ENCODE measurements at regions not wholly inside any gene's neighbourhood (a gene's known extent, or its start where the extent isn't known, plus 50 kb on each side); places are given as distances from the start of the nearest gene placed in this dataset.

DNA sequence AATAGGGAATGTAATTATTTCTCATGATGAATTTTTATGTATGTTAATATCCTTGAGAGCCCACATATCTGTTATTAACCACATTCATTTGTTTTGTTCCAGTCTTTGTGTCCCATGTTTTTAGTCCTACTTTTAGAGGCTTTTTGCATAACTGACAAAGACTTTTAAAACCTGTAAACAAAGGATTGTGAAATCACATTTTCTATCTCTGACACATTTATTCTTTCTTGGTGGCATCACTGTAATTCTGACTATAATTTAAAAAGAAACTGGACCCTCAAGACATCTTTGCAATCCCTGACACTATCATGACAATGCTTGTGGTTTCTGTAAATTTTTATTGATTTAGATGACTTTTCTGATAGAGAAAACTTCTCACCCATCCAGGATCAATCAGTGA lies 313.1 kb downstream of the SIPA1L2 start:
- TF ChIP-seq, protein P1, sequence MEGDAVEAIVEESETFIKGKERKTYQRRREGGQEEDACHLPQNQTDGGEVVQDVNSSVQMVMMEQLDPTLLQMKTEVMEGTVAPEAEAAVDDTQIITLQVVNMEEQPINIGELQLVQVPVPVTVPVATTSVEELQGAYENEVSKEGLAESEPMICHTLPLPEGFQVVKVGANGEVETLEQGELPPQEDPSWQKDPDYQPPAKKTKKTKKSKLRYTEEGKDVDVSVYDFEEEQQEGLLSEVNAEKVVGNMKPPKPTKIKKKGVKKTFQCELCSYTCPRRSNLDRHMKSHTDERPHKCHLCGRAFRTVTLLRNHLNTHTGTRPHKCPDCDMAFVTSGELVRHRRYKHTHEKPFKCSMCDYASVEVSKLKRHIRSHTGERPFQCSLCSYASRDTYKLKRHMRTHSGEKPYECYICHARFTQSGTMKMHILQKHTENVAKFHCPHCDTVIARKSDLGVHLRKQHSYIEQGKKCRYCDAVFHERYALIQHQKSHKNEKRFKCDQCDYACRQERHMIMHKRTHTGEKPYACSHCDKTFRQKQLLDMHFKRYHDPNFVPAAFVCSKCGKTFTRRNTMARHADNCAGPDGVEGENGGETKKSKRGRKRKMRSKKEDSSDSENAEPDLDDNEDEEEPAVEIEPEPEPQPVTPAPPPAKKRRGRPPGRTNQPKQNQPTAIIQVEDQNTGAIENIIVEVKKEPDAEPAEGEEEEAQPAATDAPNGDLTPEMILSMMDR (IDR thresholded peaks at IDR 0.05 in 8 of 11, conservative IDR thresholded peaks at IDR 0.05 in 3 of 11) = no peak
- TF ChIP-seq POLR2A (IDR thresholded peaks at IDR 0.05) = no peak
